PC-3 (cell line): ENCODE measurements at regions not wholly inside any gene's neighbourhood (a gene's known extent, or its start where the extent isn't known, plus 50 kb on each side); places are given as distances from the start of the nearest gene placed in this dataset.

ENCODE experiments used
- EZH2 ChIP-seq: fragments of 300-600 bp; sonication (generic); IDR thresholded peaks from one replicate; pipeline ENCODE4 v1.6.1; 2017; ENCODE audit warnings: antibody characterized with exemption, mild to moderate bottlenecking, low read length; ENCODE audit not compliant: unreplicated experiment
- TF ChIP-seq, protein P1 (sequence below): fragments of 300-600 bp; sonication (generic); conservative IDR thresholded peaks from 2 replicates; pipeline ENCODE4 v1.5.1; 2017; ENCODE audit warnings: antibody characterized with exemption, low read depth, mild to moderate bottlenecking, low read length

DNA sequence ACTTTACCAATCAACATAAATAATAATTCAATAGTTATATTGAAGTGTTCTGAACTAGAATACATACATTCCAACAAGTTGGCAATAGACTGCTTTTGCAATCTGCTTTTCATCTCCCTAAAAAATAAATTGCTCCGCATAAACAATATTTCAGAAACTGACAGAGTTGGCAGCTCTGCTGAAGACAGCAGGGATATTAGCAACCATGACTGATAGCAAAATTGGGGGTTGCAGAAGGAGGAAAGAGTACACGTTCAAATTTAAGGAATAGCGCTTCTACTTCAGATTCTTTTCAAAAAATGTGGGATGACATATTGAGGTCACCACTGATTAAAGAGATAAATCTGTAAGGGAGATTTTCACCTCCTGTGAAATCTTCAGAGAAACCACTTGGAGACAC is 521.2 kb downstream of the DTWD2 start:
- TF ChIP-seq, protein P1, sequence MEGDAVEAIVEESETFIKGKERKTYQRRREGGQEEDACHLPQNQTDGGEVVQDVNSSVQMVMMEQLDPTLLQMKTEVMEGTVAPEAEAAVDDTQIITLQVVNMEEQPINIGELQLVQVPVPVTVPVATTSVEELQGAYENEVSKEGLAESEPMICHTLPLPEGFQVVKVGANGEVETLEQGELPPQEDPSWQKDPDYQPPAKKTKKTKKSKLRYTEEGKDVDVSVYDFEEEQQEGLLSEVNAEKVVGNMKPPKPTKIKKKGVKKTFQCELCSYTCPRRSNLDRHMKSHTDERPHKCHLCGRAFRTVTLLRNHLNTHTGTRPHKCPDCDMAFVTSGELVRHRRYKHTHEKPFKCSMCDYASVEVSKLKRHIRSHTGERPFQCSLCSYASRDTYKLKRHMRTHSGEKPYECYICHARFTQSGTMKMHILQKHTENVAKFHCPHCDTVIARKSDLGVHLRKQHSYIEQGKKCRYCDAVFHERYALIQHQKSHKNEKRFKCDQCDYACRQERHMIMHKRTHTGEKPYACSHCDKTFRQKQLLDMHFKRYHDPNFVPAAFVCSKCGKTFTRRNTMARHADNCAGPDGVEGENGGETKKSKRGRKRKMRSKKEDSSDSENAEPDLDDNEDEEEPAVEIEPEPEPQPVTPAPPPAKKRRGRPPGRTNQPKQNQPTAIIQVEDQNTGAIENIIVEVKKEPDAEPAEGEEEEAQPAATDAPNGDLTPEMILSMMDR, result no peak
- TF ChIP-seq EZH2, result no peak
